Peyer's patch (tissue), 4 donors: ENCODE measurements at regions not wholly inside any gene's neighbourhood (a gene's known extent, or its start where the extent isn't known, plus 50 kb on each side); places are given as distances from the start of the nearest gene placed in this dataset.

Source experiments
- POLR2A ChIP-seq, 2 donors: fragments of 450-650 bp; IDR thresholded peaks; one replicate each; pipeline ENCODE4 v1.5.1; 2017; ENCODE audit warnings: antibody characterized with exemption in 2 of 2, mild to moderate bottlenecking in 2 of 2, moderate library complexity in 2 of 2
- TF ChIP-seq, protein P1 (sequence below), 6 experiments: fragments of 450-650 bp in 4 of 6; fragments of 200-600 bp in 2 of 6; sonication (generic) in 1 of 6; IDR thresholded peaks; one replicate each; pipeline ENCODE4 v1.5.1; 2017 to 2019; ENCODE audit warnings: antibody characterized with exemption in 6 of 6, mild to moderate bottlenecking in 3 of 6, moderate library complexity in 1 of 6

- TF ChIP-seq, protein P1, sequence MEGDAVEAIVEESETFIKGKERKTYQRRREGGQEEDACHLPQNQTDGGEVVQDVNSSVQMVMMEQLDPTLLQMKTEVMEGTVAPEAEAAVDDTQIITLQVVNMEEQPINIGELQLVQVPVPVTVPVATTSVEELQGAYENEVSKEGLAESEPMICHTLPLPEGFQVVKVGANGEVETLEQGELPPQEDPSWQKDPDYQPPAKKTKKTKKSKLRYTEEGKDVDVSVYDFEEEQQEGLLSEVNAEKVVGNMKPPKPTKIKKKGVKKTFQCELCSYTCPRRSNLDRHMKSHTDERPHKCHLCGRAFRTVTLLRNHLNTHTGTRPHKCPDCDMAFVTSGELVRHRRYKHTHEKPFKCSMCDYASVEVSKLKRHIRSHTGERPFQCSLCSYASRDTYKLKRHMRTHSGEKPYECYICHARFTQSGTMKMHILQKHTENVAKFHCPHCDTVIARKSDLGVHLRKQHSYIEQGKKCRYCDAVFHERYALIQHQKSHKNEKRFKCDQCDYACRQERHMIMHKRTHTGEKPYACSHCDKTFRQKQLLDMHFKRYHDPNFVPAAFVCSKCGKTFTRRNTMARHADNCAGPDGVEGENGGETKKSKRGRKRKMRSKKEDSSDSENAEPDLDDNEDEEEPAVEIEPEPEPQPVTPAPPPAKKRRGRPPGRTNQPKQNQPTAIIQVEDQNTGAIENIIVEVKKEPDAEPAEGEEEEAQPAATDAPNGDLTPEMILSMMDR (IDR thresholded peaks at IDR 0.05), result no peak
- TF ChIP-seq POLR2A (IDR thresholded peaks at IDR 0.05), result no peak
Observed at GRCh38 chr10:42523098-42523497, 115.3 kb downstream of the ZNF33B start.
